OCI-LY7 (cell line): ENCODE measurements at regions not wholly inside any gene's neighbourhood (a gene's known extent, or its start where the extent isn't known, plus 50 kb on each side); places are given as distances from the start of the nearest gene placed in this dataset.

Experiments
- BruUV-seq: library from RNA; stranded (reverse); fragments of 400-500 nt; replicated peaks from 2 replicates; lab custom pipeline; 2021; lab: Mats Ljungman, UMichigan
- CTCF ChIA-PET: fragments of 300-600 bp; sonication (Branson Sonifier 250); formaldehyde crosslinking; loops from one replicate; lab custom pipeline; 2022; ENCODE audit warnings: antibody characterized with exemption; ENCODE audit not compliant: unreplicated experiment; lab: Charles Lee
- POLR2A ChIA-PET: fragments of 300-600 bp; sonication (Branson Sonifier 250); formaldehyde crosslinking; loops from one replicate; lab custom pipeline; 2022; ENCODE audit warnings: antibody characterized with exemption; lab: Charles Lee
- DNase-seq: peaks from one replicate; pipeline ENCODE4 v3.0.0-alpha.2; 2015; ENCODE audit warnings: low spot score
- H2AFZ ChIP-seq: fragments of 200-600 bp; sonication (generic), shearing (Covaris generic); 2 replicates; pipeline ENCODE4 v1.6.1; 2014; ENCODE audit warnings: mild to moderate bottlenecking, antibody characterized with exemption, low read length, moderate library complexity
- H3K27ac ChIP-seq: fragments of 200-600 bp; sonication (generic); 2 replicates; pipeline ENCODE4 v1.5.1; 2014; ENCODE audit warnings: mixed run types, low read depth, mild to moderate bottlenecking, moderate library complexity, low read length, inconsistent platforms; ENCODE audit not compliant: poor library complexity, severe bottlenecking
- H3K36me3 ChIP-seq: fragments of 200-600 bp; sonication (generic); 2 replicates; pipeline ENCODE4 v1.6.1; 2014; ENCODE audit warnings: mild to moderate bottlenecking, antibody characterized with exemption, low read length, moderate library complexity, mixed read lengths; ENCODE audit not compliant: insufficient read depth
- H3K4me1 ChIP-seq: fragments of 200-600 bp; sonication (generic); 2 replicates; pipeline ENCODE4 v1.5.1; 2014; ENCODE audit warnings: mild to moderate bottlenecking, low read length; ENCODE audit not compliant: insufficient read depth, poor library complexity, severe bottlenecking
- H3K4me2 ChIP-seq: fragments of 200-600 bp; sonication (generic); 2 replicates; pipeline ENCODE4 v1.6.1; 2014; ENCODE audit warnings: mild to moderate bottlenecking, low read length
- H3K4me3 ChIP-seq: fragments of 200-600 bp; sonication (generic); 2 replicates; pipeline ENCODE4 v1.5.1; 2014; ENCODE audit warnings: mild to moderate bottlenecking, low read depth, low read length; ENCODE audit not compliant: poor library complexity, severe bottlenecking
- H3K79me2 ChIP-seq: fragments of 200-600 bp; sonication (generic); 2 replicates; pipeline ENCODE4 v1.6.1; 2016; ENCODE audit warnings: low read depth, mild to moderate bottlenecking, low read length, moderate library complexity, mixed read lengths; ENCODE audit not compliant: insufficient read depth
- H3K9me2 ChIP-seq: fragments of 200-600 bp; sonication (generic); 2 replicates; pipeline ENCODE4 v1.6.1; 2016; ENCODE audit warnings: mild to moderate bottlenecking, low read length, mixed read lengths; ENCODE audit not compliant: insufficient read depth
- H3K9me3 ChIP-seq: fragments of 200-600 bp; sonication (generic); 2 replicates; pipeline ENCODE4 v1.6.1; 2014; ENCODE audit warnings: mild to moderate bottlenecking, mixed run types, low read length, mixed read lengths
- H4K20me1 ChIP-seq: fragments of 200-600 bp; sonication (generic); 2 replicates; pipeline ENCODE4 v1.6.1; 2014; ENCODE audit warnings: mild to moderate bottlenecking, antibody characterized with exemption, low read length, moderate library complexity, mixed read lengths; ENCODE audit not compliant: insufficient read depth
- CTCF ChIP-seq: fragments of 200-600 bp; sonication (generic); conservative IDR thresholded peaks from 2 replicates; pipeline ENCODE4 v1.5.1; 2014; ENCODE audit warnings: mild to moderate bottlenecking, antibody characterized with exemption, low read length, moderate library complexity, mixed read lengths
- EZH2phosphoT487 ChIP-seq: fragments of 200-600 bp; sonication (generic); IDR thresholded peaks from 2 replicates; pipeline ENCODE4 v1.6.1; 2018; ENCODE audit warnings: low read depth, borderline replicate concordance, mild to moderate bottlenecking, mixed run types, antibody characterized with exemption, low read length, moderate library complexity, mixed read lengths
- intact Hi-C: fragments of 100-400 bp; cut with micrococcal nuclease; formaldehyde crosslinking; loops from one replicate; pipeline ENCODE4 v1.10.0; 2022; ENCODE audit not compliant: unreplicated experiment

- no TSS peak for BruUV-seq
- no peaks in the 10 kb centered on the region for H3K9me2 ChIP-seq
Measured at GRCh38 chr9:118128313-118128712, 424.1 kb downstream of the TLR4 start.

GRCh38 chr9:118129541-118129940 lies 425.3 kb downstream of the TLR4 start:
- no peaks in the 10 kb centered on the region for H3K4me1 ChIP-seq
- CTCF ChIA-PET, result no interaction called here
- H3K79me2 ChIP-seq, result no peaks in the 10 kb centered on the region
- H3K36me3 ChIP-seq, result no peaks in the 10 kb centered on the region
- no peaks in the 10 kb centered on the region for H3K9me3 ChIP-seq
- no peak overlapping the region for H3K4me2 ChIP-seq
- H3K9me2 ChIP-seq, result no peaks in the 10 kb centered on the region
- no peak overlapping the region for H3K27ac ChIP-seq
- intact Hi-C loops, result no loop called here
- no peaks in the 10 kb centered on the region for H4K20me1 ChIP-seq
- BruUV-seq, result no TSS peak
- DNase-seq, result no peak
- POLR2A ChIA-PET, result no interaction called here
- TF ChIP-seq CTCF (no peak), EZH2phosphoT487 (no peak)
- no peak overlapping the region for H2AFZ ChIP-seq
- no peak overlapping the region for H3K4me3 ChIP-seq

More at GRCh38 chr9:118128313-118128712, 424.1 kb downstream of the TLR4 start:
- no peak for DNase-seq
- Histone ChIP-seq H3K9me3 (no peaks in the 10 kb centered on the region), H3K4me2 (no peak overlapping the region), H3K4me1 (no peaks in the 10 kb centered on the region), H3K36me3 (no peaks in the 10 kb centered on the region), H4K20me1 (no peaks in the 10 kb centered on the region), H3K79me2 (no peaks in the 10 kb centered on the region), H2AFZ (no peak overlapping the region), H3K4me3 (no peak overlapping the region), H3K27ac (no peak overlapping the region)
- intact Hi-C loops, result no loop called here
- CTCF ChIA-PET, result no interaction called here
- POLR2A ChIA-PET, result no interaction called here
- no peak for TF ChIP-seq CTCF
- no peak for TF ChIP-seq EZH2phosphoT487

- no TSS peak for BruUV-seq
- no peak overlapping the region for H3K4me3 ChIP-seq
- no peak overlapping the region for H3K27ac ChIP-seq
- POLR2A ChIA-PET, result no interaction called here
- CTCF ChIA-PET, result no interaction called here
- H3K4me1 ChIP-seq, result no peaks in the 10 kb centered on the region
- H4K20me1 ChIP-seq, result no peaks in the 10 kb centered on the region
- TF ChIP-seq EZH2phosphoT487, result no peak
- no peak for TF ChIP-seq CTCF
- H3K79me2 ChIP-seq, result no peaks in the 10 kb centered on the region
- intact Hi-C loops, result loop anchor here (10.0 kb wide), 1 partner anchor 224 kb away; no protein-coding TSS in a partner anchor
- H3K9me3 ChIP-seq, result no peaks in the 10 kb centered on the region
- no peak for DNase-seq
- no peaks in the 10 kb centered on the region for H3K36me3 ChIP-seq
- H3K9me2 ChIP-seq, result no peaks in the 10 kb centered on the region
- no peak overlapping the region for H2AFZ ChIP-seq
- no peak overlapping the region for H3K4me2 ChIP-seq
Measured at GRCh38 chr9:118148990-118149389, 444.8 kb downstream of the TLR4 start.
